OCI-LY7 (cell line): ENCODE measurements at regions not wholly inside any gene's neighbourhood (a gene's known extent, or its start where the extent isn't known, plus 50 kb on each side); places are given as distances from the start of the nearest gene placed in this dataset.

Experiments
- BruUV-seq: library from RNA; stranded (reverse); fragments of 400-500 nt; replicated peaks from 2 replicates; lab custom pipeline; 2021; lab: Mats Ljungman, UMichigan
- CTCF ChIA-PET: fragments of 300-600 bp; sonication (Branson Sonifier 250); formaldehyde crosslinking; loops from one replicate; lab custom pipeline; 2022; ENCODE audit warnings: antibody characterized with exemption; ENCODE audit not compliant: unreplicated experiment; lab: Charles Lee
- POLR2A ChIA-PET: fragments of 300-600 bp; sonication (Branson Sonifier 250); formaldehyde crosslinking; loops from one replicate; lab custom pipeline; 2022; ENCODE audit warnings: antibody characterized with exemption; lab: Charles Lee
- DNase-seq: peaks from one replicate; pipeline ENCODE4 v3.0.0-alpha.2; 2015; ENCODE audit warnings: low spot score
- H2AFZ ChIP-seq: fragments of 200-600 bp; sonication (generic), shearing (Covaris generic); 2 replicates; pipeline ENCODE4 v1.6.1; 2014; ENCODE audit warnings: mild to moderate bottlenecking, antibody characterized with exemption, low read length, moderate library complexity
- H3K27ac ChIP-seq: fragments of 200-600 bp; sonication (generic); 2 replicates; pipeline ENCODE4 v1.5.1; 2014; ENCODE audit warnings: mixed run types, low read depth, mild to moderate bottlenecking, moderate library complexity, low read length, inconsistent platforms; ENCODE audit not compliant: poor library complexity, severe bottlenecking
- H3K36me3 ChIP-seq: fragments of 200-600 bp; sonication (generic); 2 replicates; pipeline ENCODE4 v1.6.1; 2014; ENCODE audit warnings: mild to moderate bottlenecking, antibody characterized with exemption, low read length, moderate library complexity, mixed read lengths; ENCODE audit not compliant: insufficient read depth
- H3K4me1 ChIP-seq: fragments of 200-600 bp; sonication (generic); 2 replicates; pipeline ENCODE4 v1.5.1; 2014; ENCODE audit warnings: mild to moderate bottlenecking, low read length; ENCODE audit not compliant: insufficient read depth, poor library complexity, severe bottlenecking
- H3K4me2 ChIP-seq: fragments of 200-600 bp; sonication (generic); 2 replicates; pipeline ENCODE4 v1.6.1; 2014; ENCODE audit warnings: mild to moderate bottlenecking, low read length
- H3K4me3 ChIP-seq: fragments of 200-600 bp; sonication (generic); 2 replicates; pipeline ENCODE4 v1.5.1; 2014; ENCODE audit warnings: mild to moderate bottlenecking, low read depth, low read length; ENCODE audit not compliant: poor library complexity, severe bottlenecking
- H3K79me2 ChIP-seq: fragments of 200-600 bp; sonication (generic); 2 replicates; pipeline ENCODE4 v1.6.1; 2016; ENCODE audit warnings: low read depth, mild to moderate bottlenecking, low read length, moderate library complexity, mixed read lengths; ENCODE audit not compliant: insufficient read depth
- H3K9me2 ChIP-seq: fragments of 200-600 bp; sonication (generic); 2 replicates; pipeline ENCODE4 v1.6.1; 2016; ENCODE audit warnings: mild to moderate bottlenecking, low read length, mixed read lengths; ENCODE audit not compliant: insufficient read depth
- H3K9me3 ChIP-seq: fragments of 200-600 bp; sonication (generic); 2 replicates; pipeline ENCODE4 v1.6.1; 2014; ENCODE audit warnings: mild to moderate bottlenecking, mixed run types, low read length, mixed read lengths
- H4K20me1 ChIP-seq: fragments of 200-600 bp; sonication (generic); 2 replicates; pipeline ENCODE4 v1.6.1; 2014; ENCODE audit warnings: mild to moderate bottlenecking, antibody characterized with exemption, low read length, moderate library complexity, mixed read lengths; ENCODE audit not compliant: insufficient read depth
- CTCF ChIP-seq: fragments of 200-600 bp; sonication (generic); conservative IDR thresholded peaks from 2 replicates; pipeline ENCODE4 v1.5.1; 2014; ENCODE audit warnings: mild to moderate bottlenecking, antibody characterized with exemption, low read length, moderate library complexity, mixed read lengths
- EZH2phosphoT487 ChIP-seq: fragments of 200-600 bp; sonication (generic); IDR thresholded peaks from 2 replicates; pipeline ENCODE4 v1.6.1; 2018; ENCODE audit warnings: low read depth, borderline replicate concordance, mild to moderate bottlenecking, mixed run types, antibody characterized with exemption, low read length, moderate library complexity, mixed read lengths
- intact Hi-C: fragments of 100-400 bp; cut with micrococcal nuclease; formaldehyde crosslinking; loops from one replicate; pipeline ENCODE4 v1.10.0; 2022; ENCODE audit not compliant: unreplicated experiment

- no TSS peak for BruUV-seq
- no peak for DNase-seq
- H4K20me1 ChIP-seq = no peaks in the 10 kb centered on the region
- H3K9me3 ChIP-seq = no peaks in the 10 kb centered on the region
- no peak overlapping the region for H2AFZ ChIP-seq
- H3K79me2 ChIP-seq = no peaks in the 10 kb centered on the region
- no peaks in the 10 kb centered on the region for H3K9me2 ChIP-seq
- CTCF ChIA-PET = no interaction called here
- intact Hi-C loops = no loop called here
- TF ChIP-seq CTCF (no peak), EZH2phosphoT487 (no peak)
- no peak overlapping the region for H3K4me3 ChIP-seq
- no peak overlapping the region for H3K27ac ChIP-seq
- no peak overlapping the region for H3K4me2 ChIP-seq
- no peaks in the 10 kb centered on the region for H3K36me3 ChIP-seq
- H3K4me1 ChIP-seq = no peaks in the 10 kb centered on the region
- POLR2A ChIA-PET = no interaction called here
Measured at GRCh38 chr10:9189448-9189847, 1135.0 kb downstream of the GATA3 start.

- Histone ChIP-seq H3K27ac (no peak overlapping the region), H3K4me1 (no peaks in the 10 kb centered on the region), H3K4me3 (no peak overlapping the region), H3K79me2 (no peaks in the 10 kb centered on the region), H3K36me3 (no peaks in the 10 kb centered on the region), H3K9me2 (no peaks in the 10 kb centered on the region), H3K9me3 (no peaks in the 10 kb centered on the region), H4K20me1 (no peaks in the 10 kb centered on the region), H3K4me2 (no peak overlapping the region), H2AFZ (no peak overlapping the region)
- ChIA-PET CTCF (no interaction called here), POLR2A (no interaction called here)
- intact Hi-C loops = no loop called here
- no TSS peak for BruUV-seq
- DNase-seq = no peak
- TF ChIP-seq EZH2phosphoT487 = no peak
- TF ChIP-seq CTCF = no peak
Measured at GRCh38 chr10:9193120-9193519, 1138.6 kb downstream of the GATA3 start.

GRCh38 chr10:9195385-9195784, 1140.9 kb downstream of the GATA3 start:
- no peak overlapping the region for H3K4me2 ChIP-seq
- H2AFZ ChIP-seq = no peak overlapping the region
- POLR2A ChIA-PET = interaction anchor here (1.1 kb wide), 1 partner anchor 22 kb away, joined by 3 read pairs; no protein-coding TSS in a partner anchor
- TF ChIP-seq CTCF (no peak), EZH2phosphoT487 (no peak)
- H3K9me3 ChIP-seq = no peaks in the 10 kb centered on the region
- no peaks in the 10 kb centered on the region for H4K20me1 ChIP-seq
- H3K79me2 ChIP-seq = no peaks in the 10 kb centered on the region
- no peak for DNase-seq
- intact Hi-C loops = no loop called here
- H3K9me2 ChIP-seq = no peaks in the 10 kb centered on the region
- no peaks in the 10 kb centered on the region for H3K4me1 ChIP-seq
- no TSS peak for BruUV-seq
- H3K4me3 ChIP-seq = no peak overlapping the region
- CTCF ChIA-PET = interaction anchor here (0.6 kb wide), 1 partner anchor 14 kb away, joined by 3 read pairs; no protein-coding TSS in a partner anchor
- no peak overlapping the region for H3K27ac ChIP-seq
- H3K36me3 ChIP-seq = no peaks in the 10 kb centered on the region
